Keratinocyte (primary cell): ENCODE measurements at regions not wholly inside any gene's neighbourhood (a gene's known extent, or its start where the extent isn't known, plus 50 kb on each side); places are given as distances from the start of the nearest gene placed in this dataset.
"Not testable (repeated sequence)": the region's sequence is repeated elsewhere in the genome, so short reads cannot be mapped to it uniquely, and the experiment has no call there.

Experiments
- DNase-seq: peaks from one replicate; pipeline ENCODE4 v3.0.0-alpha.2; 2011; ENCODE audit warnings: low read depth, missing footprints, low spot score
- FAIRE-seq: peaks from 2 replicates; lab custom pipeline; 2011; peaks lifted over from hg19 to GRCh38; lab: Jason Lieb, UNC
- H2AFZ ChIP-seq: 2 replicates; pipeline ENCODE4 v1.6.0; 2012; ENCODE audit warnings: low read length, control low read depth, inconsistent platforms; ENCODE audit not compliant: control insufficient read depth
- H3K27ac ChIP-seq: 2 replicates; pipeline ENCODE4 v1.5.1; 2011; ENCODE audit warnings: low read length; ENCODE audit not compliant: control insufficient read depth, insufficient read depth
- H3K27me3 ChIP-seq: 3 replicates; pipeline ENCODE4 v1.6.0; 2011; ENCODE audit warnings: low read length; ENCODE audit not compliant: control insufficient read depth, insufficient read depth; ENCODE audit errors: extremely low read depth
- H3K36me3 ChIP-seq, 2 experiments: 2 replicates in 1 of 2; 3 replicates in 1 of 2; pipeline ENCODE4 v1.5.1; 2011; ENCODE audit warnings: low read length in 2 of 2, mild to moderate bottlenecking in 1 of 2; ENCODE audit not compliant: control insufficient read depth in 2 of 2, insufficient read depth in 2 of 2; ENCODE audit errors: extremely low read depth in 1 of 2
- H3K4me1 ChIP-seq: 3 replicates; pipeline ENCODE4 v1.5.1; 2011; ENCODE audit warnings: low read length; ENCODE audit not compliant: control insufficient read depth, insufficient read depth; ENCODE audit errors: extremely low read depth
- H3K4me2 ChIP-seq: 3 replicates; pipeline ENCODE4 v1.6.0; 2011; ENCODE audit warnings: low read depth, low read length; ENCODE audit not compliant: control insufficient read depth, insufficient read depth; ENCODE audit errors: extremely low read depth
- H3K4me3 ChIP-seq, 3 experiments: fragments of 200-600 bp in 1 of 3; sonication (generic) in 1 of 3; 2 replicates in 2 of 3; 3 replicates in 1 of 3; pipeline ENCODE4 v1.5.1; 2011 to 2016; ENCODE audit warnings: low read length in 3 of 3, mild to moderate bottlenecking in 3 of 3, control low read depth in 2 of 3, inconsistent platforms in 1 of 3, low read depth in 1 of 3, mixed read lengths in 1 of 3, mixed run types in 1 of 3, moderate library complexity in 1 of 3; ENCODE audit not compliant: control insufficient read depth in 2 of 3, insufficient read depth in 2 of 3; ENCODE audit errors: extremely low read depth in 1 of 3
- H3K79me2 ChIP-seq: 2 replicates; pipeline ENCODE4 v1.6.0; 2012; ENCODE audit warnings: low read length; ENCODE audit not compliant: control insufficient read depth, insufficient read depth
- H3K9ac ChIP-seq: 3 replicates; pipeline ENCODE4 v1.6.0; 2011; ENCODE audit warnings: low read length; ENCODE audit not compliant: control insufficient read depth, insufficient read depth; ENCODE audit errors: extremely low read depth
- H3K9me1 ChIP-seq: 3 replicates; pipeline ENCODE4 v1.6.0; 2011; ENCODE audit warnings: low read length; ENCODE audit not compliant: control insufficient read depth, insufficient read depth; ENCODE audit errors: extremely low read depth
- H3K9me3 ChIP-seq: 2 replicates; pipeline ENCODE4 v1.5.1; 2012; ENCODE audit warnings: low read depth, low read length; ENCODE audit not compliant: control insufficient read depth
- H4K20me1 ChIP-seq: 3 replicates; pipeline ENCODE4 v1.6.0; 2011; ENCODE audit warnings: low read length; ENCODE audit not compliant: control insufficient read depth, insufficient read depth; ENCODE audit errors: extremely low read depth
- EZH2 ChIP-seq: IDR thresholded peaks from one replicate; pipeline ENCODE4 v1.6.1; 2012; ENCODE audit warnings: inconsistent platforms, mild to moderate bottlenecking, low read length, moderate library complexity
- dilution Hi-C: fragments of 300-500 bp; cut with MboI; formaldehyde crosslinking; loops from one replicate; pipeline ENCODE4 v1.7.0; 2020; ENCODE audit warnings: low sequenced_read_pairs; ENCODE audit not compliant: extremely low pct_ligation_motif_present
- TF ChIP-seq, protein P1 (sequence below), 3 experiments: IDR thresholded peaks in 1 of 3; conservative IDR thresholded peaks in 1 of 3; optimal IDR thresholded peaks in 1 of 3; 2 replicates in 2 of 3; 3 replicates in 1 of 3; pipeline versions ENCODE3 to v1.5.1; 2011; ENCODE audit warnings: low read length in 3 of 3, mild to moderate bottlenecking in 3 of 3, moderate library complexity in 2 of 3, control low read depth in 1 of 3, inconsistent platforms in 1 of 3; ENCODE audit not compliant: insufficient read depth in 2 of 3; ENCODE audit errors: extremely low read depth in 1 of 3

DNA sequence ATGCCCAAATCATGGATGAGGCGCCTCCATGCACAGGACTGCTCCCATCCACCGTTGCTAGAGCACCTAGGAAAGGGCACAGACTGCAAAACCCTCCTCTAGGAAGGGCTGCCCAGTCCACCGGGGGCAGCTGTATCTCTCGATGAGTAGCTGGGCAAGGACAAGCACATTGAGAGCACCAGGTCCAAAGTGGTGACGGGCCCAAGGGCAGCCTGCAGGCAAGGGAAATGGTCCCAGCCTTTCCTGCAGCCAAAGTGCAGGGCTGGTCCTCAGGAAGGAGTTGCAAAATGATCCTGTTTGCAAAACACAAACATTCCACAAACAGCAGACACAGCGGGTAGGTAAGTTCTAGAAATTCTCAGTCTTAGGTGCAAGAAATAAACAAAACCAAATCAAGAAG, 158.8 kb downstream of the IGLL1 start:
- dilution Hi-C loops: not testable (repeated sequence)

DNA sequence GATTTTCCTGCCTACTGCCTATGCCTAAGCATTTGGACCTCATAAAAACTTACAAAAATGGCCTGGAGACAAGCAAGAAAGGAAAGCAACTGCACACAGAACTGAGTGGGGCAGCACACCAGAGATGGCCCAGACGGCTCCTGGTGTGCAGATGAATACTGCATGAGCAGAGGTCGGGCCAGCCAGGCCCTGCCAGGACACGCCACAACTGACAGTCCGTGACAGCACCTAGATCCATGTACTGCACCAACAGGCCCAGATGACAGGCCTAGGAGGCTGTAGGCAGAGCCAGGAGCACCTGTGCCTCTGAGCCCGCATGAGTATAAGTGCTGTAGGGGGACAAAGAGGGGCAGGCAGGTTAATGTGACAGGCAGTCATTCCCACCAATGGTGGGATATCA, 160.2 kb downstream of the IGLL1 start:
- Histone ChIP-seq H3K4me3 (no peak overlapping the region), H3K27ac (no peak overlapping the region), H4K20me1 (no peaks in the 10 kb centered on the region), H3K4me2 (no peak overlapping the region), H3K4me1 (no peaks in the 10 kb centered on the region), H3K9ac (no peak overlapping the region), H3K36me3 (no peaks in the 10 kb centered on the region), H3K9me3 (no peaks in the 10 kb centered on the region), H2AFZ (no peak overlapping the region), H3K27me3 (no peaks in the 10 kb centered on the region), H3K79me2 (no peaks in the 10 kb centered on the region), H3K9me1 (no peaks in the 10 kb centered on the region)
- DNase-seq (no peak), FAIRE-seq (no peak)
- no peak for TF ChIP-seq EZH2
- TF ChIP-seq, protein P1, sequence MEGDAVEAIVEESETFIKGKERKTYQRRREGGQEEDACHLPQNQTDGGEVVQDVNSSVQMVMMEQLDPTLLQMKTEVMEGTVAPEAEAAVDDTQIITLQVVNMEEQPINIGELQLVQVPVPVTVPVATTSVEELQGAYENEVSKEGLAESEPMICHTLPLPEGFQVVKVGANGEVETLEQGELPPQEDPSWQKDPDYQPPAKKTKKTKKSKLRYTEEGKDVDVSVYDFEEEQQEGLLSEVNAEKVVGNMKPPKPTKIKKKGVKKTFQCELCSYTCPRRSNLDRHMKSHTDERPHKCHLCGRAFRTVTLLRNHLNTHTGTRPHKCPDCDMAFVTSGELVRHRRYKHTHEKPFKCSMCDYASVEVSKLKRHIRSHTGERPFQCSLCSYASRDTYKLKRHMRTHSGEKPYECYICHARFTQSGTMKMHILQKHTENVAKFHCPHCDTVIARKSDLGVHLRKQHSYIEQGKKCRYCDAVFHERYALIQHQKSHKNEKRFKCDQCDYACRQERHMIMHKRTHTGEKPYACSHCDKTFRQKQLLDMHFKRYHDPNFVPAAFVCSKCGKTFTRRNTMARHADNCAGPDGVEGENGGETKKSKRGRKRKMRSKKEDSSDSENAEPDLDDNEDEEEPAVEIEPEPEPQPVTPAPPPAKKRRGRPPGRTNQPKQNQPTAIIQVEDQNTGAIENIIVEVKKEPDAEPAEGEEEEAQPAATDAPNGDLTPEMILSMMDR (optimal IDR thresholded peaks at IDR 0.05 in 1 of 3, IDR thresholded peaks at IDR 0.05 in 1 of 3, conservative IDR thresholded peaks at IDR 0.05 in 1 of 3; ENCODE audit: extremely low read depth in 1 of 3, insufficient read depth in 2 of 3, low read length in 3 of 3): no peak
- dilution Hi-C loops: no loop called here

More for the DNA sequence above, 158.8 kb downstream of the IGLL1 start:
- H3K9me1 ChIP-seq, H3K4me3 ChIP-seq, H3K4me2 ChIP-seq, H3K9me3 ChIP-seq, H3K9ac ChIP-seq, FAIRE-seq, H3K36me3 ChIP-seq, H2AFZ ChIP-seq, H3K79me2 ChIP-seq, H3K4me1 ChIP-seq, H3K27me3 ChIP-seq, H3K27ac ChIP-seq, H4K20me1 ChIP-seq, DNase-seq: not testable (repeated sequence)

DNA sequence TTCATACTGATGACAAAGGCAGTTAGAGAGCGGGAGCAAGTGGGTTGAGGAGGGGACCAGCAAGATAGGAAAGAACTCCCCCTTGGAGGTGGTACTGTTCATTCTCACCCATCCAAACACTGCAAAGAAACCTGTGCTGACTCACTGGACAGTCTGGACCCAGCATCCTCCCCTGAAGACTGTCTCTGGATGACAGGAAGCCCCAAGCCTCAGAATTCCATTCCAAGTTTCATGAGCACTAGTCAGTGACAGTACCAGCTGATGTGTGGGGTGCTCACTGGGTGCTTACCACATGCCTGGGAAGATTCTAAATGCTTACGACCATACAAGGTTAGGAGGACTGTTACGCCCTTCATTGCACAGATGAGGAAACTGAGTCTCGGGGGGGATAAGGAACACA, 160.9 kb downstream of the IGLL1 start:
- no peak overlapping the region for H3K4me2 ChIP-seq
- FAIRE-seq (no peak), DNase-seq (no peak)
- no peak overlapping the region for H2AFZ ChIP-seq
- H3K4me3 ChIP-seq: no peak overlapping the region
- no peaks in the 10 kb centered on the region for H3K36me3 ChIP-seq
- H3K9ac ChIP-seq: no peak overlapping the region
- H3K27me3 ChIP-seq: no peaks in the 10 kb centered on the region
- dilution Hi-C loops: no loop called here
- H4K20me1 ChIP-seq: no peaks in the 10 kb centered on the region
- H3K79me2 ChIP-seq: no peaks in the 10 kb centered on the region
- no peaks in the 10 kb centered on the region for H3K9me3 ChIP-seq
- no peak for TF ChIP-seq EZH2
- TF ChIP-seq, protein P1 (optimal IDR thresholded peaks at IDR 0.05 in 1 of 3, IDR thresholded peaks at IDR 0.05 in 1 of 3, conservative IDR thresholded peaks at IDR 0.05 in 1 of 3; ENCODE audit: extremely low read depth in 1 of 3, insufficient read depth in 2 of 3, low read length in 3 of 3): no peak
- no peaks in the 10 kb centered on the region for H3K9me1 ChIP-seq
- no peaks in the 10 kb centered on the region for H3K4me1 ChIP-seq
- H3K27ac ChIP-seq: no peak overlapping the region
